GM19043 (cell line): ENCODE measurements at regions not wholly inside any gene's neighbourhood (a gene's known extent, or its start where the extent isn't known, plus 50 kb on each side); places are given as distances from the start of the nearest gene placed in this dataset.
"Not testable (repeated sequence)": the region's sequence is repeated elsewhere in the genome, so short reads cannot be mapped to it uniquely, and the experiment has no call there.

Experiments
- ATAC-seq: cut with Tn5 transposase; IDR thresholded peaks from one replicate; pipeline ENCODE4 v1.9.1; 2021; ENCODE audit warnings: low read depth; ENCODE audit not compliant: unreplicated experiment

DNA sequence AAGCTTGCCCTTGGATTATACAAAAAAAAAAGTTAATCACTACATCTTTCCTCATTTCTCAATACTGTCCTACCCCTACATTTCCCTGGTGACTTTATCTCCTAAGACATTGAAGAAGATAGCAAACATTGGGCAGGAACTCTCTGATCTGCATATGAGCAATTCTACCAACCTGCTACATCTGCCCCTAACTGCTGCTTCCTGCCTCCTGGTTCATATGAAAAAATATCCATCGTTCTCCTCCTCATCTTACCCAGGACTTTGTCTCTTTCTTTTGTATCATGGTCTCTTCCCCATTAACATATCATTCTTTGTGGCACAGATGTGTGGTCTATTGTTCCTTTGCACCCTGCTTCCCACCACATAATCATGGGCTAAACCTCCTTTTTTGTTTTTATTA, 139.7 kb upstream of the PCGF5 start:
- no peak for ATAC-seq

- no peak for ATAC-seq
Measured at GRCh38 chr10:91082447-91082846, 138.0 kb upstream of the PCGF5 start.

GRCh38 chr10:91088300-91089140, 131.9 kb upstream of the PCGF5 start:
- no peak for ATAC-seq

DNA sequence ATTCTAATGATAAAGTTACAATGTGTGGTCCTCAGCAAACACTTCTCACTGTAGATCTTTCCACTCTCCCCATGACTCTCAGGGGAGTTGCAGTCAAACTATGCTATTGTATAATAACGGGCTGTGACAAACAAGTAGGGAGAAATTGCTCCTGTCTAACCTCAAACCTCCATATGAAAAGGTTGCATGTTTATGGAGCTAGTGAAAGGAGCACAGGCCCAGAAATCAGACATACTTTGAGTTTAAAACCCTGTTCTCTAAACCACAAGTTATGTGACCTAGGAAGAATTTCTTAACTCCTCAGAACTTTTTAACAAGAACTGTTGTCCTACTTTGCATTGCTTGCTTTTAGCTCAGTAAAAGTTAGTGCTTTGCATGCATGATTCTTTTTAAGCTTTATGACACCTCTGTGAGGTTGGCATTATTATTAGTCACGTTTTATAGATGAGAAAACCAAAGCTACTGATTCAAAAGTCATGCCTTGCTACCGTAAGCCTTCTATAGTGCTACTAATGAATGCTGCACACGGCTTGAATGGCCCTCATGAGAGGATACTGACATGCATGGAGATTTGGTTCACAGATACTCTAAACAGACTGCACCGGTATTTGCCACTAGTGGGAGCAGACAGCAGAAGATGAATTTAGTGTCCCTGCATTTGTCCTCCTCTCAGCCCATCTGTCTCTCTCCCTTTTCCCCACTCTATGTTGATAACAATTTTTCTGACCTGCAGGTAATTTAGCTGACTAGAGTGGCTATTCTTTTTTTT, 129.5 kb upstream of the PCGF5 start:
- ATAC-seq = no peak

- no peak for ATAC-seq
Measured at GRCh38 chr10:91091780-91092179, 128.7 kb upstream of the PCGF5 start.

DNA sequence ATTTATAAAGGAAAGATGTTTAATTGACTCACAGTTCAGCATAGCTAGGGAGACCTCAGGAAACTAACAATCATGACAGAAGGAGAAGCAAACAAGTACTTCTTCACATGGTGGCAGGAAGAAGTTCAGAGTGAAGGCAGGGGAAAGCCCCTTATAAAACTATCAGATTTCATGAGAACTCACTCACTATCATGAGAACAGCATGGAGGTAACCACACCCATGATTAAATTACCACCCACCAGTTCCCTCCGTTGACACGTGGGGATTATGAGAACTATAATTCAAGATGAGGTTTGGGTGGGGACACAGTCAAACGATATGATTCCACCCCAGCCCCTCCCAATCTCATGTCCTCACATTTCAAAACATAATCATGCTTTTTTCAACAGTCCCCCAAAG, 124.2 kb upstream of the PCGF5 start:
- ATAC-seq = no peak

- ATAC-seq = no peak
Measured at GRCh38 chr10:91097313-91097712, 123.2 kb upstream of the PCGF5 start.

DNA sequence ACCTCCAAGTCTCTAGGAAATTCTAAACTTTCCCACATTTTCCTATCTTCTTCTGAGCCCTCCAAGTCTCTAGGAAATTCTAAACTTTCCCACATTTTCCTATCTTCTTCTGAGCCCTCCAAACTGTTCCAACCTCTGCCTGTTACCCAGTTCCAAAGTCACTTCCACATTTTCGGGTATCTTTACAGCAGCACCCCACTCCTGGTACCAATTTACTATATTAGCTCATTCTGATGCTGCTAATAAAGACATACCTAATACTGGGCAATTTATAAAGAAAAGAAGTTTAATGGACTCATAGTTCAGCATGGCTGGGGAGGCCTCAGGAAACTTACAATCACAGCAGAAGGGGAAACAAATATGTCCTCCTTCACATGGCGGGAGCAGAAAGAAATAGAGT, 122.4 kb upstream of the PCGF5 start:
- ATAC-seq = not testable (repeated sequence)

- peak; percentile 82 for ATAC-seq
Measured at GRCh38 chr10:91103384-91104192, 116.9 kb upstream of the PCGF5 start.

DNA sequence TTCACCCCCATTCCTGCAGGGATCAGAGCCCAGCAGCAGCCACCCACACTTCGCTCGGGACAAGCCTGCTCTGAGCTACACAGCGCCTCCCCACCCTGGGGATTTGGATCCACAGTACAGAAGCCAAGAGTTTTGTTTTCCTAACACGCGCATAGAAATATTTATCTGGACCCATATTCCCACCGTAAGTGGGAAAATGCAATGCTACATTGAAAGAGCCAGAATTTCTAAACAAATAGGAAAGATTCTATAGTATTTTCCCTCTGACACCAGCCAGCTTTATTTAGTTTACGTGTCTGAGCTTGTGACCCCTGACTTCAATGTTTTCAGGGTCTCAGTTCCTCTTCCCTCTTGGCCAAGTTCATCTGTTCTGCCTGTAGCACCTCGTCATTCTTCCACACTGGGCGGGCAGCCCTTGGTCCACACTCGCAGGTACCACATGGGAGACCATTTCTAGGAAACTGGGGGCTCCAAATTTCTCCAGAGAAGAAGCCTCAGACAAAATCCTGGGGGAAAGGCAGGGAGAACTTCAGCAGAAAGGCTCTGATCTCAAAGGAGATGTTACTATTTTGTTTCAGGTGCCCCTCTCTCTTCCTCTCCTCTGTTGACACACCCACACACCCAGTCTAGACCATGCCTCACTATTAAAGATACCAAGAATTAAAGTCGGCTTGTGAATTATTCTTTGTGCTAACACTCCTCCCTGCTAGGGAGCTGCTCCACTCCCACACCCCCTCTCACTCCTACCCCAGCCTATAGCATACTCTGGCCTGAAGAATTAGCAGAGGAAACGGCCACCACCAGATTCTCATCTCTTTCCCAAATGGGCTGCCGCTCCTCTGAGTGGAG, 116.0 kb upstream of the PCGF5 start:
- no peak for ATAC-seq

DNA sequence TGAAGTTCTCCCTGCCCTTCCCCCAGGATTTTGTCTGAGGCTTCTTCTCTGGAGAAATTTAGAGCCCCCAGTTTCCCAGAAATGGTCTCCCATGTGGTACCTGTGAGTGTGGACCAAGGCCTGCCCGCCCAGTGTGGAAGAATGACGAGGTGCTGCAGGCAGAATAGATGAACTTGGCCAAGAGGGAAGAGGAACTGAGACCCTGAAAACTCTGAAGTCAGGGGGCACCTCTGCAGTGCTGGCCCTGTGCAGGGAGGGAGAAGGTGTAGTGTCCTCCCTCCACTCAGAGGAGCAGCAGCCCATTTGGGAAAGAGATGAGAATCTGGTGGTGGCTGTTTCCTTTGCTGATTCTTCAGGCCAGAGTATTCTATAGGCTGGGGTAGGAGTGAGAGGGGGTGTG, 115.2 kb upstream of the PCGF5 start:
- ATAC-seq = no peak

- ATAC-seq = no peak
Measured at GRCh38 chr10:91108820-91109219, 111.6 kb upstream of the PCGF5 start.

DNA sequence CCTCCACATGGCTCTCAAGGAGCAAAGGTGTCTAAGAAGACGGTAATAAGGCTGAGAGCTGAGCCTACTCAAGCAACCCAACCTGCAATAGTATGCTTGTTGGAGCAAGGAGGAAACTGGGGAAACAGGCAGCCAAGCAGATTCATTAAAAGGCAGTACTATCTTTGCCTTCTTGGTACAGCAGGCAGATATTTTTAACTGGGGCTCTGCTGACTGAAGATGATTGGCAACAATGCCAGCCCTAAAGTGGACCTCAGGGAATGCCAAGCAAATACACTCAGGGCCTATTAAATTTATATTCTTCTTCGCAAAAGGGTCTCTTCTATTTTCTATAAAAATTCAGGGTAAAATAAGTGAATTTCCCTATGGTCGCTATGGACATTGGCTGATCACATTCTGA, 109.4 kb upstream of the PCGF5 start:
- no peak for ATAC-seq

GRCh38 chr10:91115618-91116390, 104.7 kb upstream of the PCGF5 start:
- ATAC-seq = no peak

GRCh38 chr10:91117505-91117904, 103.0 kb upstream of the PCGF5 start:
- no peak for ATAC-seq

DNA sequence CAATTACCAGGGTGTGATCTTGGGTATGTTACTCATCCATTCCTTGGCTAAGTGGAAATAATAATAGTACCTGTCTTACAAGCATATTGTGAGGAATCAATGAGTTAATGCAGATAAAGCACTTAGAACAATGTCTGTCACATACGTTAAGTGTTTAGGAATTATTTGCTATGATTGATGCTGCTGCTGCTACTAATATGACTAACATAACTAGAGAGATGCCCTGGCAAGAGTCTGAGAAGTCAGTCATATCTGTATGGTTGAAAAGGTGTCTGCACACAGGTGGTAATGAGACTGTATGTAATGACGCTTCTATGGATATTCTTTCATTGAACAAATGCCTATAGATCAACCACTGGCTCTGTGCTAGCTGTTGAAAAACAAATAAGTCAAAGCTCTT, 100.1 kb upstream of the PCGF5 start:
- no peak for ATAC-seq

- no peak for ATAC-seq
Measured at GRCh38 chr10:91123261-91123660, 97.2 kb upstream of the PCGF5 start.

- ATAC-seq = no peak
Measured at GRCh38 chr10:91124016-91124415, 96.4 kb upstream of the PCGF5 start.

GRCh38 chr10:91126471-91126870, 94.0 kb upstream of the PCGF5 start:
- ATAC-seq = no peak
